ENCODE measurements at regions not wholly inside any gene's neighbourhood (a gene's known extent, or its start where the extent isn't known, plus 50 kb on each side); places are given as distances from the start of the nearest gene placed in this dataset.

DNA sequence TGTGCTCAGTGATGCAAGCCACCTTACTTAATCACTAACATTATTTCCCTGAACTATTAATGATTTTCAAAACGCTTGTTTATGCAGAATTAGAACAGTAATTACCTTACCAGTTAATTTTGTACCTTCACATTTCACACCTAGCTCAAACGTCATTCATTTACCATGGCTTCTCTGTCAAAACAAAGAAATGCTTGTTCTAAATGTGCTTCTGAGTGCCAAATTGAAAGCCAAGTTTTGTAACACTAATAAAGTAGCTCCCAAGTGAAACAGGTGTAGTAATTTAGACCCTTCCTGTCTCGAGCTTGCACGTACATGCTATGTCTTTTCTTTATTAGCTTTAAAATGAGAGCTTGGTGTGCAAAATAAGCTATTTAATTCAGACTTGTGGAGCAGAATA is 533.7 kb upstream of the PKN2 start:
- no peak for DNase-seq (ENCODE audit: low spot score)
- Histone ChIP-seq H3K4me1 (ENCODE audit: insufficient read depth, low read length, poor library complexity, severe bottlenecking) (no peaks in the 10 kb centered on the region), H4K20me1 (ENCODE audit: insufficient read depth, low read length) (no peaks in the 10 kb centered on the region), H3K27ac (ENCODE audit: low read depth, low read length, poor library complexity, severe bottlenecking) (no peak overlapping the region), H3K9me2 (ENCODE audit: insufficient read depth, low read length) (no peaks in the 10 kb centered on the region), H3K4me3 (ENCODE audit: low read depth, low read length, poor library complexity, severe bottlenecking) (no peak overlapping the region), H3K9me3 (ENCODE audit: low read length) (no peaks in the 10 kb centered on the region), H3K4me2 (ENCODE audit: low read length) (no peak overlapping the region), H3K79me2 (ENCODE audit: insufficient read depth, low read depth, low read length) (no peaks in the 10 kb centered on the region), H2AFZ (ENCODE audit: low read length) (no peak overlapping the region), H3K36me3 (ENCODE audit: insufficient read depth, low read length) (no peaks in the 10 kb centered on the region)
- no TSS peak for BruUV-seq (replicated peaks)
- ChIA-PET CTCF (ENCODE audit: unreplicated experiment) (no interaction called here), POLR2A (interaction anchor here (1.8 kb wide), 1 partner anchor 17 kb away, joined by 4 read pairs; no protein-coding TSS in a partner anchor)
- intact Hi-C loops (cut with micrococcal nuclease; ENCODE audit: unreplicated experiment), result no loop called here
- TF ChIP-seq, protein P1, sequence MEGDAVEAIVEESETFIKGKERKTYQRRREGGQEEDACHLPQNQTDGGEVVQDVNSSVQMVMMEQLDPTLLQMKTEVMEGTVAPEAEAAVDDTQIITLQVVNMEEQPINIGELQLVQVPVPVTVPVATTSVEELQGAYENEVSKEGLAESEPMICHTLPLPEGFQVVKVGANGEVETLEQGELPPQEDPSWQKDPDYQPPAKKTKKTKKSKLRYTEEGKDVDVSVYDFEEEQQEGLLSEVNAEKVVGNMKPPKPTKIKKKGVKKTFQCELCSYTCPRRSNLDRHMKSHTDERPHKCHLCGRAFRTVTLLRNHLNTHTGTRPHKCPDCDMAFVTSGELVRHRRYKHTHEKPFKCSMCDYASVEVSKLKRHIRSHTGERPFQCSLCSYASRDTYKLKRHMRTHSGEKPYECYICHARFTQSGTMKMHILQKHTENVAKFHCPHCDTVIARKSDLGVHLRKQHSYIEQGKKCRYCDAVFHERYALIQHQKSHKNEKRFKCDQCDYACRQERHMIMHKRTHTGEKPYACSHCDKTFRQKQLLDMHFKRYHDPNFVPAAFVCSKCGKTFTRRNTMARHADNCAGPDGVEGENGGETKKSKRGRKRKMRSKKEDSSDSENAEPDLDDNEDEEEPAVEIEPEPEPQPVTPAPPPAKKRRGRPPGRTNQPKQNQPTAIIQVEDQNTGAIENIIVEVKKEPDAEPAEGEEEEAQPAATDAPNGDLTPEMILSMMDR (conservative IDR thresholded peaks at IDR 0.05; ENCODE audit: low read length), result no peak
- no peak for TF ChIP-seq EZH2phosphoT487 (IDR thresholded peaks at IDR 0.05; ENCODE audit: borderline replicate concordance, low read depth, low read length)

DNA sequence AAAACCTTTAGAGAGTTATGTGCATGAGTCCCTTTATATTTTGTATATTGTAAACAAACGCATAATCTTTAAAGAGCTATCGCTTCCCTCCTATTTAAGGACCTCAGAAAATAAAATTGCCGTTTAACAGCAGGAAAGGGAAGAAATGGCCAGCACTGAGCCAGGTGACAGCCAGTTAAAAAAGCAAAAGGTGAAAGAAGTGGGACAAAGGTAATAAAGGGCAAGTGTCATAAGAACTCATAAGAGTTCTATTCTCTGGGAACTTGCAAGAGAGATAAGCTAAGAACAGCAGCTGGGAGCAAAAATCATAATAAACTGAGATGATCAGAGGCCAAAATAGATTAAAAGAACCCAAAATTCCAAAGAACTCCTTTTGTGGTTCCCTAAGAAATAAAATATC is 520.9 kb upstream of the PKN2 start:
- DNase-seq (ENCODE audit: low spot score), result no peak
- ChIA-PET CTCF (ENCODE audit: unreplicated experiment) (no interaction called here), POLR2A (no interaction called here)
- Histone ChIP-seq H3K4me1 (ENCODE audit: insufficient read depth, low read length, poor library complexity, severe bottlenecking) (no peaks in the 10 kb centered on the region), H3K9me3 (ENCODE audit: low read length) (no peaks in the 10 kb centered on the region), H2AFZ (ENCODE audit: low read length) (no peak overlapping the region), H3K27ac (ENCODE audit: low read depth, low read length, poor library complexity, severe bottlenecking) (no peak overlapping the region), H3K4me3 (ENCODE audit: low read depth, low read length, poor library complexity, severe bottlenecking) (no peak overlapping the region), H4K20me1 (ENCODE audit: insufficient read depth, low read length) (no peaks in the 10 kb centered on the region), H3K36me3 (ENCODE audit: insufficient read depth, low read length) (no peaks in the 10 kb centered on the region), H3K79me2 (ENCODE audit: insufficient read depth, low read depth, low read length) (no peaks in the 10 kb centered on the region), H3K9me2 (ENCODE audit: insufficient read depth, low read length) (no peaks in the 10 kb centered on the region), H3K4me2 (ENCODE audit: low read length) (no peak overlapping the region)
- BruUV-seq (replicated peaks), result no TSS peak
- intact Hi-C loops (cut with micrococcal nuclease; ENCODE audit: unreplicated experiment), result no loop called here
- no peak for TF ChIP-seq EZH2phosphoT487 (IDR thresholded peaks at IDR 0.05; ENCODE audit: borderline replicate concordance, low read depth, low read length)
- TF ChIP-seq, protein P1 (conservative IDR thresholded peaks at IDR 0.05; ENCODE audit: low read length), result no peak

DNA sequence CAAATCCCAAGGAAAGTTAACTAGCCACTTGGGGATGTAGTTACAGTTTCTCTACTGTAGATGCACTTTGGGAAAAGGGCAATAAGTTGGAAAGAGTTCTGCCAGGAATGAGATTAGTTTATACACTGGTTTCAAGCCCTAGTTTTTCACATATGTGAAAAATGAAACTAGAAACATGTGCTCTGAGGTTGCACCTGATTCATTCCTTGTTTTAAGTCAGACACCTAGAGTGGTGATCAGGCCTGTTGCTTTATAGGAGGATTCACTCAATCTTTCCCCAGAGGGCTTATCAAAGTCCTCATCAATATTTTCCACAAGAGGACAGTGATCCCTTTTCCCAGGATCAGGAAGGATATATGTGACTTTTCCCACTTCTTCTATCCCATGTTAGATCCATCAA is 515.9 kb upstream of the PKN2 start:
- Histone ChIP-seq H2AFZ (ENCODE audit: low read length) (no peak overlapping the region), H3K9me3 (ENCODE audit: low read length) (no peaks in the 10 kb centered on the region), H3K36me3 (ENCODE audit: insufficient read depth, low read length) (no peaks in the 10 kb centered on the region), H3K4me3 (ENCODE audit: low read depth, low read length, poor library complexity, severe bottlenecking) (no peak overlapping the region), H3K9me2 (ENCODE audit: insufficient read depth, low read length) (no peaks in the 10 kb centered on the region), H3K79me2 (ENCODE audit: insufficient read depth, low read depth, low read length) (no peaks in the 10 kb centered on the region), H3K27ac (ENCODE audit: low read depth, low read length, poor library complexity, severe bottlenecking) (no peak overlapping the region), H3K4me2 (ENCODE audit: low read length) (no peak overlapping the region), H4K20me1 (ENCODE audit: insufficient read depth, low read length) (no peaks in the 10 kb centered on the region), H3K4me1 (ENCODE audit: insufficient read depth, low read length, poor library complexity, severe bottlenecking) (no peaks in the 10 kb centered on the region)
- intact Hi-C loops (cut with micrococcal nuclease; ENCODE audit: unreplicated experiment), result no loop called here
- no TSS peak for BruUV-seq (replicated peaks)
- CTCF ChIA-PET (ENCODE audit: unreplicated experiment), result no interaction called here
- no peak for DNase-seq (ENCODE audit: low spot score)
- TF ChIP-seq EZH2phosphoT487 (IDR thresholded peaks at IDR 0.05; ENCODE audit: borderline replicate concordance, low read depth, low read length), result no peak
- TF ChIP-seq, protein P1 (conservative IDR thresholded peaks at IDR 0.05; ENCODE audit: low read length), result no peak
- POLR2A ChIA-PET, result interaction anchor here (0.7 to 1.8 kb wide), 2 partner anchors 11 to 17 kb away, joined by 3 to 4 read pairs; no protein-coding TSS in a partner anchor

Data from OCI-LY7 (cell line).